ENCODE measurements at regions not wholly inside any gene's neighbourhood (a gene's known extent, or its start where the extent isn't known, plus 50 kb on each side); places are given as distances from the start of the nearest gene placed in this dataset.
"Not testable (repeated sequence)": the region's sequence is repeated elsewhere in the genome, so short reads cannot be mapped to it uniquely, and the experiment has no call there.

GRCh38 chr12:13552830-13553229 lies 356.3 kb downstream of the EMP1 start:
- no peak for DNase-seq

GRCh38 chr12:13547283-13547682 lies 350.8 kb downstream of the EMP1 start:
- DNase-seq, result no peak

- no peak for DNase-seq
These were observed 349.7 kb downstream of the EMP1 start for GRCh38 chr12:13546231-13546630.

GRCh38 chr12:13539051-13539450 lies 342.5 kb downstream of the EMP1 start:
- no peak for DNase-seq

GRCh38 chr12:13538136-13538535 lies 341.6 kb downstream of the EMP1 start:
- DNase-seq, result no peak

GRCh38 chr12:13537623-13538022 lies 341.1 kb downstream of the EMP1 start:
- DNase-seq, result no peak

GRCh38 chr12:13536219-13536910 lies 339.8 kb downstream of the EMP1 start:
- DNase-seq, result no peak

GRCh38 chr12:13534645-13535398 lies 338.3 kb downstream of the EMP1 start:
- no peak for DNase-seq

GRCh38 chr12:13534242-13534641 lies 337.7 kb downstream of the EMP1 start:
- no peak for DNase-seq

- DNase-seq, result no peak
These were observed 334.4 kb downstream of the EMP1 start for GRCh38 chr12:13530966-13531365.

- not testable (repeated sequence) for DNase-seq
These were observed 329.8 kb downstream of the EMP1 start for GRCh38 chr12:13526185-13526921.

- no peak for DNase-seq
These were observed 327.2 kb downstream of the EMP1 start for GRCh38 chr12:13523536-13524307.

GRCh38 chr12:13518034-13518433 lies 321.5 kb downstream of the EMP1 start:
- DNase-seq, result not testable (repeated sequence)

GRCh38 chr12:13509740-13510139 lies 313.2 kb downstream of the EMP1 start:
- no peak for DNase-seq

- DNase-seq, result no peak
These were observed 309.1 kb downstream of the EMP1 start for GRCh38 chr12:13505636-13506035.

GRCh38 chr12:13505224-13505623 lies 308.7 kb downstream of the EMP1 start:
- DNase-seq, result no peak

GRCh38 chr12:13504736-13505135 lies 308.2 kb downstream of the EMP1 start:
- no peak for DNase-seq

GRCh38 chr12:13504074-13504473 lies 307.5 kb downstream of the EMP1 start:
- no peak for DNase-seq

- no peak for DNase-seq
These were observed 306.7 kb downstream of the EMP1 start for GRCh38 chr12:13503094-13503835.

- no peak for DNase-seq
These were observed 302.5 kb downstream of the EMP1 start for GRCh38 chr12:13499008-13499407.

GRCh38 chr12:13496111-13496510 lies 299.6 kb downstream of the EMP1 start:
- DNase-seq, result no peak

- no peak for DNase-seq
These were observed 292.7 kb downstream of the EMP1 start for GRCh38 chr12:13489246-13489645.

All from stimulated activated naive CD4-positive, alpha-beta T cell treated with Interleukin-2 at 50 U/mL for 16 hours (primary cell).